ENCODE measurements at regions not wholly inside any gene's neighbourhood (a gene's known extent, or its start where the extent isn't known, plus 50 kb on each side); places are given as distances from the start of the nearest gene placed in this dataset.

DNA sequence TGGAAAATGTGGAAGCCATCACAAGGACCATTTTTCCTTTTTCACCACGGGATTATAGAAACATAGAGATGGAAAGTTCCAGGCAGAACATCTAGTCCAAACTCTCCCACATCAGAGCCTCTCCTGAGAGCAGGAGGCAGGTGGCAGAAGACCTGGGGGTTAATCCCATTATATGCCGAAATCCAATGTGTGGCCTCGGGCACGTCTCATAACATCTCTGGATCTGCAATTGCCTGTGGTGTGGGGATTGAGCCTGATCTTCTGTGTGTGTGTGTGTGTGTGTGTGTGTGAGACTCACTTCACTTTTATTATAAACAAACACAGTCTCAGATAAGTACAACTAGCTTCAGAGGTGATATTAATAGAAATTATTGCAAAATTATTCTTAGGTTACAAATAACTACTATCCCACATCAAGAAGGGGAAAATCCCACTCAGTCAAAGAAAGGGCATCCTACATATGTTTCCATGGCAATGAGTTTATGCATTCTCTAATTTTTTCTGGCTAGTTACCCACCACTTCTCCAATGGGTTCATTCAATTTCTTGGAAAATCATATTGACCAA is 199.1 kb downstream of the FOXL1 start:
- no peak for DNase-seq

DNA sequence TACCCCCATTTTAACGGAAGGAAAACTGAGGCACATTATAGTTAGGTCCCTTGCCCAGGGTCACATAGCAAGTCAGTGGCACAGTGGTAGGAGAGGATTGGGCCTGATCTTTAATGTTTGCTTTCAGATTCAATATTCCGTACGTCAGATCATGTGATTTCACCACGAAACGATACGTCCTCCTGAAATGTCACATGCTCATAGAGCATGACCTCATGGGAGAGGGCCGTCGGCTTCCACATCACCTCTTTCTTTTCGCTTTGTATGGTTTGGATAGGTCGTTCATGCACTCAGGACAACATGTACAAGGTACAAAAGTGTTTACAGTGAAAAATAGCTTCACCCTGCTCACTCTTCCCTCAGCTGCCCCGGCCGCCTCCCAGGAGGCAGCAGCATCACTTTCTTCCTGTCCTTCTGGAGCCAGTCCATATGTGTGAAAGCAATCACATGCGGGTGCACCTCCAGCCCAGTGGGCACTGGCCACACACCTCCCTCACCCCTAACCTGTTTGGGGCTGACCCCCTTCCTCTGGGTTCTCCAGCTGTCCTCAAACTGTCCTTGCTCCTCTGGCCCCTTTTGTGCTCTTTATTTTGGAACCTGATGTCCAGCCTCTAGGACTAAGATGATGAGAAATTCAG is 199.9 kb downstream of the FOXL1 start:
- DNase-seq: no peak

DNA sequence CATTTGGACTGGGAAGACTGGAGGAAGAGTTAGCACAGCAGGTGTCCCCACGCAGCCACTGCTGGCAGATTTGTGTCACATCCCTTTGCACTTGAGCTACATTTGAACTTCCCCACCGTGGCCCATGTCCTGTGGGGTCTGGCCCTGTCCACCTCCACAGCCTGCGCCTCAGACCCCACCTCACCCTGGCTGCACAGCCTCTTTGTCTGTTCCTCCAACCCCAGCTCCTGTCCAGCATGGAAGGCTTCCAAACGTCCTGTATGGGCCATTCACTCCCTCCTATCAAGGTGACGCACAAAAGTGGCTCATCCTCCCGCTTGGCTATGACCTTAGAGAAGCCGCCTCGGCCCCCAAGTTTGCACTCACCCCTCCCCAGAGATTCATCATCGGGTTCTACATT is 200.6 kb downstream of the FOXL1 start:
- DNase-seq: no peak

DNA sequence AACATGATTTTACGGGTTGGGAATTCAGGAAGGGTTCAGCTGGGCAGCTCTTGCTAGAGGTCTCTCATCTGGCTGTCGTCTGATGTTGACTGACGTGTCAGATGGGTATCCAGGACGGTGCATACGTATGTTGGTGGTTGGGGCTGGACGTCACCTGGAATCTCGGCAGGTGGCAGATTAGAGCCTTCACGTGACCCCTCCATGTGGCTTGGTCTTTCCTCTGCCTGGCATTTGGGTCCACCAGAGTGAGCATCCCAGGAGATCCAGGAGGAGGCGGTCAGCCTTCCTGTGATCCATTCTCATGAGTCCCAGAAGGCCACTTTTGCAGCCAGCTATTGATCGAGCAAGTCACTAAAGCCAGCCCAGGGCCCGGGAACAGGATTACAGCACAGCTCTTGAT is 202.7 kb downstream of the FOXL1 start:
- no peak for DNase-seq

DNA sequence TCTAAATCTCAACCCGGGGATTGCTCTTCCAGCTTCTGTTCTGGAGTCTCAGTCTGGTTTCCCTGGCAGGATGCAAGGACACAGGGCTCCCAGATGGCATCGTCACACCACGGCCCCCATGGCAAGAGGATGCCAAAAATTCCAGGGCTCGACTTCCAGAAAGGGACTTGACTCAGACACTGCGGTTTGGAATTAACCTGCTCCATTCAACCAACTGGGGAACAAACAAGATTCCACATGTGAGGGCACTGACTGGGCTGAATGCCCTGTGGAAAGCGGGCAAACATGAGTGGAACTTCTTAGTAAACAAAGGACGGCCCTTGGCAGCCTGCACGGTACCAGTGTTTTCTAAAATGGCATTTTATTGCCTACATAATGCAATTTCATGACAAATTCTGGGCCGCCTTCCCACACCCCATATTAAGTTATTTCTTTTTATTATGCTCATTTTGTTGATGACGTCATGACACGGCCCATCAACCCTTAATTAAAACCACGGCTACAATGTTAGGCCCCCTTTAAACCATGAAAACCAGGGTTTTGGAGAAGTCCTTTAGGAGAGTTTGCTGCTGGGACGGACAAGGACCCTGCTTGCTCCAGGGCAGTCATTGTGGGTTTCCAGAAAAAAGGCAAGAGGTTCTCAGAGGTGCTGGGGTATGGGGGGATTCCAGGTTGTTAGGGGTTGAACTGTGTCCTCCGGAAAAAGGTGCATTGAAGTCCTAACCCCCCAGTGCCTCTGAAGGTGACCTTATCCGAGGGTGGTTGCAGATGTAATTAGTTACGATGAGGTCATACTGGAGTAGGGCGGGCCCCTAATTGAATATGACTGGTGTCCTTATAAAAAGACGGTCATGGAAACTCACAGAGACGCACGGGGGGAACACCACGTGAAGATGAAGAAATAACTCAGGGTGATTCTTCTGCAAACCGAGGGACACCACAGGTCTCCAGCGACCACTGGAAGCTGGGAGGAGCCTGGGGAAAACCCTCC is 205.6 kb downstream of the FOXL1 start:
- no peak for DNase-seq

DNA sequence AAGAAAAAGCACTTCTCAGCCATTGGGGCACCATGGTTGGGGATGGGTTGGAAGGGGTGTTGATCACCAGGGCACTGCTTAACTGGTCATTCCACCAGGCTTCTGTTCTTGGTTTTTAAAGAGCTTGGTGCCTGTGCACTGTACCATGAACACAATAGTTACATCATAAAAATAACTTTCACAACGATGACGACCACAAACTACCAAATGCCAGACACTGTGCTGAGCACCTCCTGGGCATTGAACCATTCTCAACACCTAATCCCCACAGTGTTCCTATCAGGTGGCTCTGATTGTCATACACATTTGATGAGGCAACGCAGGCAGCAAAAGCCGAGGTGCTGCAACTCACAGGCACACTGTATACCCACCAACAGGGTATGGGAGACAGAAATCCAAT is 208.0 kb downstream of the FOXL1 start:
- DNase-seq: no peak

DNA sequence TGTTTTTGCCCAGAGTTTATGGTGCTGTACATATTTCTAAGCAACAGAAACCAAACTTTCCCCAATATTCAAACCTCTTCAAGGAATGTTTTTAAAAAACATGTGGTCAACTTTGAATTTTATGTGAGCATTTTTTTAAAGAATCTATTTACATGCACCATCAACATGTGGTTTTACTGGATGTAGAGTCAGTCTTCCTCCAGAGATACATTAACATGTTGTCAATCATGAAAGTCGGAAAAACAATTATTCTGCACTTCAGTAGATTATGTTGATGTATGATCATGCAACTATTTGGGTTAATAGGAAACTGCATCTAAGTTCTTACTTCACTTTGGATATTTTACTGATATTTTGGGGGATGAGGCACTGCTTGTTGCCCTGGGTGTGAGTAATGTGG is 208.6 kb downstream of the FOXL1 start:
- no peak for DNase-seq

DNA sequence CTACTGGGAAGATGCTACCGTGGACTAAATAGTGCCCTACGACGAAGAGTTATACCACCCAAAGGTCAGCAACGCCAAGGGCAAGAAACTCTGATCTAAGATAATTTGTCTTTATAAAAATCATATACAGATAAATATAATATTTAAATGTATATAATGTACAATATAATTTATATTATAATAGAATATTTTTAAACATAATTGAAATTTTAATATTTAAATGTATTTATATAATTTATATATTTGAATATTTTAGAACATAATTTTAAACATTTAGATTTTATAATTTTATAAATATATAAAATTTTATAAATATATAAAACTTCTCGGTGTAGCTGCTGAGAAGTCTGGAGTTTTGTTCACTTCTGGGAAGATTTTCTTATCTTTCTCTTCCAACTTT is 209.2 kb downstream of the FOXL1 start:
- no peak for DNase-seq

DNA sequence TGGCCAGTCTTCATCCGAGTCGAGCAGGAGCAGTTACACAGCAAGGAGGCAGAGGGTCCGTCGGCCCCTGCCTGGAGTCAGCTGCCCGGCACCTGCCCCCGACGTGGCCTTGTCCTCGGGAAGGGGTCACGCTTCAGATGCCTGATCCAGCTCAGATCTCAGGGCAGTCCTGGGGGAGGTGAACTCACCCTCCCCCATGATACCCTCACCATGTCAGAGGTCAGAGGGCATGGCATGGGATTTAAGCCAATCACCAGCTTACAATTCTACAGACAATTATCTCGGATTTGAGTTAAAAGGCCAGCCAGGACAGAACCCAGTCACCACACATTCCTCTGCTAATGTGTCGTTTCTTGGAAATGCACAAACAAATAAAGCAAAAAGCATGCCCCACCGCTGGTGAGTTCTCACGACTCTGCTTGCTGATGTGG is 211.3 kb downstream of the FOXL1 start:
- DNase-seq: no peak

DNA sequence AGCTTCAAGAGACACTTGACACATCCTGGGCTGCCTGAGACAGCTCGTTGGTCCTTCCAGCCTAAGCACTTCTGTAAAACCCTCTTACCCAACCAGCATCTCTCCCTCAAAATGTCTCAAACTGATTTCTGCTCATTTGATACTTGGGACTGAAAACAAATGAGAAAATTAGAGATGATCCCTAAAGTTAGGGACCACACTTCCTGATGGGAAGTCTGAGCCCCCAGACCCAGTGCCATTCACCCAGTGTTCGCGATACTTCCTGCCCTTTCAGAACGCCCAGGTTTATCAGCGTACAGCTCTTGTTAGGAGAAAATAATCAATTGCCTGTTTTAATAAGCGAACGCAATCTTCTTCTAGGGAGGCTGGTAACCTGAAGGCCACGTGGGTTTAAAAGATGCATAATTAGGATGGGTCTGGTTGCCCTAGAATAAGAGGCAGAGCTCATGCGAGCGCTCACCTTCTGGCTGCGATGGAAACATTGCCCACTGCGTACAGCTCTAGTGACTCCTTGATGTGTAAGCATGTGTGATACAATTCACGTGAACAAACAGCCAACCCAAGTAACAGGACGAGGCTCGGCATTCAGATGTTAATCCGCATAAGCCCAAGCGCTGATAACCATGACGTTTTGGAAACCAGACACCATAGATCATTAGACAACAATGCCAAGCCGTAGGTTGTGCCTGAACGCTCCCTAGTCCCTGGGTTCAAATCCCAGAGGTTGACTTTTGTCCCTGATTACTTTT is 213.1 kb downstream of the FOXL1 start:
- no peak for DNase-seq

DNA sequence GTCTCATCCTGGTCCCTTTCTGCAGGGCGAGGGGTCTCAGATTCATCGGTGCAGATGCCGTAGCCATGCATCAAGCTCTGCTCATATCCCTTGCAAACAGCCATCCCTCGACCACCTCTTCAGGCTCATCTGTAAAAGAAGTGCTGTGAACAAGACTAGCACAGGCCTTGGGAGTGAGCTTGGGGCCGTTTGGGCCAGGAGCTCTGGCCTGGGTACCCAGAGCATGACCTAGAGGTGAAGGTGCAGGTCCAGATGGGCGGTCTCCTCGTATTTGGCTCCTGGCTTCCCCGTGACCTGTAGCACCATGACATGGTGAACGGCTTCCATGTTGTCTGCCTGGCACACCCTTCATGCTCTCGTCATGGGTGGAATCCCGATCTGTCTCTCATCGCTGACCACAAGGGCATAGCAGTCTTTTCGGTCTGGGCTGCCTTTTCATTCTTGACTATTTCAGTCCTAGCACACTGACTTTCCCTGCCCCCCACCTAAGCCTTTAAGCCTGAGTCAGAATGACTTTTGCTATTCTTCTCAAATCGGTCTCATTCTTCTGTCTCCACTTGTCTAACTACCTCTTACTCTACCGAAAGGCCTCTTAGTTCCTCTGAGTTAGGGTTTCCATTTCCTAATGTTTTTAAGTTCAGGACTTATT is 216.0 kb downstream of the FOXL1 start:
- no peak for DNase-seq

DNA sequence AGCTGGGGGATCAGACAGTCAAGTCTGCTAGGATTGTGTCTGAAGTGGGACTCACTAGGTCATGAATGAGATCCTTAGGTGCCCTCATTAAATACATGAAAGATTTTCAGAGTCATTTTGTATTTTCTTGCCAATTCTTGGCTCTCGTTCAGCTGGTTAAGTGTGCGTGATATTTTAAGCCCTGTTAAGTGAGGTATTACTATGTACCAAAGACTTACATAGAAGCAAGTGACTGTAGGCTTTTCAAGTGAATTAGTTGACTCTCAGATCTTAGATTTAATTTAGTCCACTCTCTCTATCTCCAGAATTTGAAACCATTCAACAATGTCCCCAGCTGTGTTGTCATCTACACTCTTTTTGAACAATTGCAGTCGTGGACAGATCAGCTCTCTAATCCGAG is 219.4 kb downstream of the FOXL1 start:
- no peak for DNase-seq

DNA sequence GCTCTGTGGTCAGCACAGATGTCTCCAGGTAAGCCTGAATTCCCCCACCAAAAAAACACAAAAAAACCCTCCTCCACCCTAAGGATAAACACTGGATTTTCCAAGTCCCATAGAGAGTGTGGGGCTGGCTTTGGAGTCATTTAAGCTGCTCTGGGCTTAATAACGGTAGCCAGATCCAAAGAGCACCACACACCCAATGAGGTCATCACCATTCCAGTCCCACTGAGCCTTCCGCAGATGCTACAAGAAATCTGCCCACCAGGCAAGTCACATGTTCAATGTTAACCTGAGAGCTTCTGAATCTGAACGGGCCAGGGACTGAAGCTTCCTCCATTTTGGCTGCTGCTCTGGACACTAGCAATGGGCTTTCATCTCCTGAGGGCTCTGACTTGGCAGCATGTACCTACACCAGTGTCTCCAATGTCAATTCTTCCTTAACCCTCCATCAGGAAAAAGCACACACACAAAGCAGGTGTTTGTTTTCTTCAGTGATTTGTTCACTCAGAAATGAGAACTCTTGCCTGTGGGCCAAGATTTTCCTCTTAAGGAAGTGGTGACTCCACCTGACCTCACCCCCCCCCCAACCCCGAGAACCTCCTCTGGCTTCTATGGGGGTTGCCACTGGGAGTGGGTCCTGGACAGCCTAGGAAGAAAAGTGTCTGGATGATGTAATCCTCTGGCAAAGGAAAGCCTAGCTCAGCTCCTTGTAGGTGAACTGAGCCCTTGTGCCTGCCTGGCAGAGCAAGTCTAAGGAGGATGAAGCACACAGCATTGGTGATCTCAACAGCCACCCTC is 220.1 kb downstream of the FOXL1 start:
- no peak for DNase-seq

DNA sequence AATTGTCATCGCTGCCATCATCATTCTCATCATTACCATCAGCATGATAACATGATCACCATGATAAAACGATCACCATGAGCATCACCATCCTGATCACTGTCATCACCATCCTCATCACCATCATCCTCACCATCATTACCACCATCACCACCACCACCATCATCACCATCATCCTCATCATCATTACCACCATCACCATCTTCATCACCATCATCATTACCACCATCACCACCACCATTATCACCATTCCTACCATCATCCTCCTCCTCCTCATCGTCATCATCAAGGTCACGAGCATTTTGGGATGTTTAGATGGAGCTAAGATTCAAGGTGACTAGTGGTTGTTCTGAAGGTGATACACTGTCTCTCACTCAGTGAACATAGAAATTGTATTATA is 221.0 kb downstream of the FOXL1 start:
- DNase-seq: no peak

DNA sequence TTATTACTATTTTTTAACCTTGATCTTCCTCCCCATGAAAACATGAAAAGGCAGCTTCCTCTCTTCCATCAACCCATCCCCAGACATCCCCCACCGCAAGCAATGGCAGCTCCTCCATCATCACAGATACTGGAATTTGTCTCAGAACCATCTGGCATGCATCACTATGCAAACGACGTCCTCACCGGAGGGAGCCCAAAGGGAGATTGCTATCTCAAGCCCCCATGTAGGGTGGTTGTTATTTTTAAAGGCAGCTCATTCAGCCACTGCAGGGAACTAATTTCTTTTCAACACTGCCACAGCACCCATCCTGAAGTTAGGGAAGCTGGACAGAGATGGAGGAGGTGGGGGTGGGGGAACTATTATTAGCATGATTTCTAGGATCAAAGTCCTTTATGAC is 222.5 kb downstream of the FOXL1 start:
- no peak for DNase-seq

DNA sequence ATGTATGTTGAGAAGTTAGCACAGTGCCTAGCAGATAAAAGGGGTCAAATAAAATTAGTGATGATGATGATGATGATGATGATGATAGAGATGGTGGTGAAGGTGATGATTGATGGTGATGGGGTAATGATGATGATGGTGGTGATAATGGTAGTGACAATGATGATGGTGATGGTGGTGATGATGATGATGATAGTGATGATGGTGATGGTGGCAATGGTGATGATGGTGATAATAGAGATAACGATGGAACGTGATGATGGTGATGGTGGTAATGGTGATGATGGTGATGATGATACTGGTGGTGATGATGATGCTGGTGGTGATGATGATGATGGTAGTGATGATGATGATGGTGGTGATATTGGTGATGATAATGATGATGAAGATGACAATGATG is 223.7 kb downstream of the FOXL1 start:
- no peak for DNase-seq

DNA sequence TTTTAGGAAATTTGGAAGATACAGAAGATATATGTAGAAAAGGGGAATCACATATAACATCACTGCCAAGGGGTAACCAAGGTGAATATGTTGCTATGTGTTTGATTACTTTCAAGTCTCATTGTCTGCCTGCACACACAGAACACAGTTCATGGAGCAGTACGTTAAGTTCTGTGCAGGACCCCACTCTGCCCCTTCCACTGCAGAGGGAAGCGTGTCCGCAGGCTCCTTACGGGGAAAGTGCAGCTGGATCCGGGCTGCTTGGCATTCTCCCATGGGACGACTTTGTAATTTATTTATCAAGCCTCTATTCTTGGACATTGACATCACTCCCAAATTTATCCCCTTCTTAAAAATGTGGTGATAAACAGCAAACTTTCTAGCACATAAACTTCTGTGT is 226.8 kb downstream of the FOXL1 start:
- no peak for DNase-seq

DNA sequence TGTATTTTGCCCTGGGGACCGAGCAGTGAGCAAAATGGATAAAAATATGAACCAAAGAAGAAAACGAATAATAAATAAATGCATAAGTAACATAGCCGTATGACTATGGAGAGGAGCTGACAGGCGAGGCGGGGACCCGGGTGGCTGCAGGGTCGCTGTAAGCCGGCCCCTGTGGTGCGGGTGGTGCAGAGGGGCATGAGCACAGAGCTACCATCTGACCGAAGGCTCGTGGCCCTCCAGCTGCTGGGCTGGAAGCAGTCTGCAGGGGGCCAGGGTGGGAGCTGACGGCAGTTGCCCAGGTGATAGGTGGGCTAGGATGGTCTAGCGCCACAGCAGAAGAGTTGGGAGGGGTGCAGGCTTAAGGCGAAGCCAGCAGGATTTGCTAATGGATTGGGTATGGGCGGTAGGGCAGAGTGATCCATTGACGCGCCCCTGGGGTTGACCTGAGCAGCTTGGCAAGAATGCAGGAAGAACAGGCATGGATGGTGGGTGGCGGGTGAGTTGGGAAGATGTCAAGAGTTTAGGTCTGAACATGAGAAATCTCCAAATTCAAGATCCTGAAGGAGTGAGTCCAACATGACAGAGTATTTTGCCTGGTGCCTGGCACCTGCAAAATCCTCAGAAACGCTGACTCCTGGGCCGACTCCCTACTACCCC is 228.0 kb downstream of the FOXL1 start:
- DNase-seq: no peak

DNA sequence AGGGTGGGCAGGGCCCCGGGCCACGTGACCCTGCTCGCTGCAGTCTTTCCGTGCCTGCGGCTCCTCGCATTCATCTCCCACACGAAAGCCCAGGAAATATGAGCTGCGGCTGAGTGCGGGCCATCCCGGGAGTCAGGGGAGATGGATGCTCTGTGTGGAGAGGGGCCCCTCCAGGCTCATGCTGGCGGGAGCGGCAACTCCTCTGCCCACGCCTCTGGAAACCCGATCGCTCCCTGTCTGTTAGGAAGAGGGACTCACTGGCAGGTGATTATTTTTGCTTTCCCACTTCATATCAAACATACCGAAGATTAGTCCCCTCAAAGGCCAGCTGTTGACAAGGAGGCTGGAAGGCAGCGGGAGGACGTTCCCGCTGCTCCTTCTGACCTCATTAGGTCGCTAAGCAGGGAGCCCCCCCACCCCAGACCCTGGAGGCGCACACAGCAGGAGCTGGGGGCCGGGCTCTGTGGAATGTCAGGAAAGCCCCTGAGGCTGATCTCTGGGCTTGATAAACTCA is 228.5 kb downstream of the FOXL1 start:
- DNase-seq: no peak

DNA sequence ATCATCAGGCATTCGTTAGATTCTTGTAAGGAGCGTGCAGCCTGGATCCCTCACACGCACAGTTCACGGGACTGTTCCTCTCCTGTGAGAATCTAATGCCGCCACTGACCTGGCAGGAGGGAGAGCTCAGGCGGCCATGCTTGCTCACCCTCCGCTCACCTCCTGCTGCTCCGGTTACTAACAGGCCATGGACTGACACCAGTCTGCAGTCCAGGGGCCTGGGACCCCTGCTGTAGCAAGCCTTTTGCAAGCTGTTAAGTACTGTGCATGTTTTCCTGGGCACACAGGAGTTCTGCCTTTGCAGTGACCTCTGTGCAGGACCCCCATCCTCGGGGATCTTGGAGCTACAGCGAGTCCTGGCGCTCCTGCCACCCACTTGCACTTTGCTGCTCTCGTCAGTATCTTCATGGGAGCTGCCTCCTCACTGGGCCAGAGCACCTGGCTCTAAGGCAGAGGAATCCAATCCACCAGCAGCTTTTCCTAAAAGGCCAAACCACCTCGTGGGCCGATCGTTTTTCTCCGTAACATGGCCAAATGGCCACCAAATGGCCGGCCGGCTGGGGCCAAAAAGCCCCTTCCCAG is 230.6 kb downstream of the FOXL1 start:
- no peak for DNase-seq

DNA sequence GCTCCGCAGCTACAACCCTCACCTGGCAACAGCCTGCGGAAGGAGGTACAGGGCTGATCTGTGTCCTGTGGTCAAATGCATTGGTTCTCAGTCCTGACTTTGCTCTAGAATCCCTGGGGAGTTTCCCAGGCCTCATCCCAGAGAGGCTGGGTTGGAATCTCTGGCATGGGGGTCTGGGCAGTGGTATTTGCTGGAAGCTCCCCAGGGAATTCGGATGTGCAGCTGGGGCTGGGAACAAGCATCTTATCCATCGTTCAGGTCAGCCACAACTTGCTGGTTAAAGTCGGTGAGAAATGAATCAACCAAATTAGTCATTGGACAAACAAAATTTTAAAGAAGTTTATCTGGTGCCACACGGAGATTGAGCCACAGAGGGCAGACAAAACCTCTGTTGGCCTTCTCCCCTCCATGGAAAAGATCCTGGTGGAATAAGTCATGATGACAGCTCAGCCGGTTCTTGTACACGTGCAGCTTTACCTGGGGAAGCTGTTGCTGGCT is 231.2 kb downstream of the FOXL1 start:
- DNase-seq: no peak
